Spleen (tissue), 11 donors: ENCODE measurements at regions not wholly inside any gene's neighbourhood (a gene's known extent, or its start where the extent isn't known, plus 50 kb on each side); places are given as distances from the start of the nearest gene placed in this dataset.

Experiments
- DNase-seq: peaks from one replicate; pipeline ENCODE4 v3.0.0-alpha.2; 2020
- H3K27ac ChIP-seq, 8 donors: fragments of 200-600 bp; sonication (generic) in 7 of 8; 1 replicate in 4 of 8; 2 replicates in 4 of 8; pipeline versions ENCODE4 v1.5.0 to v1.8.0; 2016 to 2021; ENCODE audit warnings: inconsistent platforms in 4 of 8, mild to moderate bottlenecking in 4 of 8, moderate library complexity in 1 of 8
- H3K27me3 ChIP-seq, 7 donors: fragments of 200-600 bp; sonication (generic) in 6 of 7; replicated peaks in 1 of 7; 1 replicate in 4 of 7; 2 replicates in 3 of 7; pipeline versions ENCODE4 v1.5.0 to v1.8.0; 2016 to 2021; ENCODE audit warnings: inconsistent platforms in 3 of 7, mild to moderate bottlenecking in 1 of 7
- H3K36me3 ChIP-seq, 6 donors: fragments of 200-600 bp; sonication (generic) in 5 of 6; 1 replicate in 4 of 6; 2 replicates in 2 of 6; pipeline versions ENCODE4 v1.5.0 to v1.8.0; 2016 to 2021; ENCODE audit warnings: inconsistent platforms in 2 of 6
- H3K4me1 ChIP-seq, 6 donors: fragments of 200-600 bp; sonication (generic) in 5 of 6; 1 replicate in 3 of 6; 2 replicates in 3 of 6; pipeline versions ENCODE4 v1.5.0 to v1.8.0; 2016 to 2021; ENCODE audit warnings: inconsistent platforms in 3 of 6
- H3K4me3 ChIP-seq, 8 donors: fragments of 200-600 bp; sonication (generic) in 7 of 8; 1 replicate in 4 of 8; 2 replicates in 4 of 8; pipeline versions ENCODE4 v1.5.0 to v1.8.0; 2016 to 2021; ENCODE audit warnings: inconsistent platforms in 4 of 8, mild to moderate bottlenecking in 4 of 8, moderate library complexity in 2 of 8
- H3K9me3 ChIP-seq, 8 donors: fragments of 200-600 bp; sonication (generic) in 7 of 8; 1 replicate in 4 of 8; 2 replicates in 4 of 8; pipeline versions ENCODE4 v1.5.0 to v1.8.0; 2016 to 2021; ENCODE audit warnings: inconsistent platforms in 4 of 8
- CTCF ChIP-seq, 11 experiments: fragments of 200-600 bp in 7 of 11; fragments of 450-650 bp in 4 of 11; sonication (generic) in 4 of 11; IDR thresholded peaks in 8 of 11; conservative IDR thresholded peaks in 3 of 11; 1 replicate in 7 of 11; 2 replicates in 4 of 11; pipeline versions ENCODE4 v1.4.0 to v1.8.0; 2016 to 2021; ENCODE audit warnings: antibody characterized with exemption in 11 of 11, inconsistent platforms in 4 of 11, mild to moderate bottlenecking in 1 of 11
- POLR2A ChIP-seq, 3 donors: fragments of 450-650 bp; IDR thresholded peaks; one replicate each; pipeline ENCODE4 v1.5.1; 2017; ENCODE audit warnings: antibody characterized with exemption in 3 of 3, mild to moderate bottlenecking in 1 of 3
- POLR2AphosphoS5 ChIP-seq, 3 donors: sonication (generic); formaldehyde crosslinking; IDR thresholded peaks; one replicate each; pipeline ENCODE4 v1.5.1; 2017; ENCODE audit warnings: antibody characterized with exemption in 3 of 3
- WGBS, 5 donors: extraction: QIAGEN DNeasy Blood & Tissue Kit in 3 of 5; methylation state at CpG; one replicate each; pipeline versions ENCODE4 v1.1.5 to v1.1.7; 2013 to 2018; 5-methylcytosine and 5-hydroxymethylcytosine counted together
- intact Hi-C: fragments of 100-400 bp; cut with DNase I; formaldehyde crosslinking; loops from one replicate; pipeline ENCODE4 v1.15.0; 2023; ENCODE audit warnings: low total_unique reads
- donor health status: healthy with polysubstance abuse.
- donor health status: DM: no; HTN: no; CAD: no; lungs with moderate emphysema.
- donor health status: DM: no; HTN: no; CAD: no.
- donor health status: Bipolar disorder and iron deficiency.
- donor health status: healthy.
- donor health status: DM: no; HTN: no; CAD: no.
- donor health status: DM: yes; HTN: yes; CAD: no.

DNA sequence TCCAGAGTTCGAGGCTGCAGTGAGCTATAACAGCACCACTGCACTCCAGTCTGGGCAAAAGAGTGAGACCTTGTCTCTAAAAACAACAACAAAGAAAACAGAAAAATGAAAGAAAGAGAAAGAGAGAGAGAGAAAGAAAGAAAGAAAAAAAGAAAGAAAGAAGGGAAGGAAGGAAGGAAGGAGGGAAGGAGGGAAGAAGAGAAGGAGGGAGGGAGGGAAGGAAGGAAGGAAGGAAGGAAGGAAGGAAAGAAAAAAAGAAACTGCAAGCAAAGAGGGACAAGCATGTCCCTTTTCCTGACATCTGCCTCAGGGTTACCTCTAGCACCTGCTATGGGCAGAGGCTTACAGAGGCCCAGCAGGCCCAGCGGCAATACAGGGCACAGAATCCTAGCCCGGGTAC, 475.0 kb downstream of the MIAT start:
- Histone ChIP-seq H3K27ac (peak overlapping the region in 3 of 8 donors; percentile 17 to 53 (median 44)), H3K27me3 (peaks cover 0 to 38% (median 0%) of the 10 kb centered on the region in 7 donors), H3K36me3 (no peaks in the 10 kb centered on the region), H3K4me1 (peaks cover 0 to 38% (median 4%) of the 10 kb centered on the region in 6 donors), H3K9me3 (peaks cover 0 to 16% (median 7%) of the 10 kb centered on the region in 8 donors), H3K4me3 (no peak overlapping the region)
- TF ChIP-seq POLR2A (IDR thresholded peaks at IDR 0.05): no peak
- TF ChIP-seq POLR2AphosphoS5 (IDR thresholded peaks at IDR 0.05): no peak
- no peak for TF ChIP-seq CTCF (IDR thresholded peaks at IDR 0.05 in 8 of 11, conservative IDR thresholded peaks at IDR 0.05 in 3 of 11)
- intact Hi-C loops: no loop called here
- 77 to 85% (median 81%) methylated on average over 3 of the region's 3 CpGs for WGBS, 5 donors
- no peak for DNase-seq

- no peaks in the 10 kb centered on the region for H3K36me3 ChIP-seq
- H3K4me3 ChIP-seq: no peak overlapping the region
- TF ChIP-seq POLR2A (IDR thresholded peaks at IDR 0.05) (no peak), CTCF (IDR thresholded peaks at IDR 0.05 in 8 of 11, conservative IDR thresholded peaks at IDR 0.05 in 3 of 11) (no peak), POLR2AphosphoS5 (IDR thresholded peaks at IDR 0.05) (no peak)
- intact Hi-C loops: no loop called here
- DNase-seq: no peak
- peak overlapping the region in 3 of 8 donors; percentile 17 to 53 (median 44) for H3K27ac ChIP-seq
- H3K27me3 ChIP-seq: peaks cover 0 to 38% (median 0%) of the 10 kb centered on the region in 7 donors
- peaks cover 0 to 18% (median 7%) of the 10 kb centered on the region in 8 donors for H3K9me3 ChIP-seq
- WGBS, 5 donors: 15 to 46% (median 20%) methylated on average over 9 to 10 of the region's 10 CpGs
- peaks cover 0 to 38% (median 4%) of the 10 kb centered on the region in 6 donors for H3K4me1 ChIP-seq
Observed at GRCh38 chr22:27133019-27133431, 475.6 kb downstream of the MIAT start.

GRCh38 chr22:27133681-27134314, 476.4 kb downstream of the MIAT start:
- Histone ChIP-seq H3K4me1 (peaks cover 0 to 32% (median 4%) of the 10 kb centered on the region in 6 donors), H3K4me3 (no peak overlapping the region), H3K9me3 (peaks cover 0 to 18% (median 7%) of the 10 kb centered on the region in 8 donors), H3K27me3 (peaks cover 0 to 41% (median 0%) of the 10 kb centered on the region in 7 donors), H3K36me3 (no peaks in the 10 kb centered on the region), H3K27ac (peak overlapping the region in 2 of 8 donors; percentile 44 to 53)
- DNase-seq: no peak
- WGBS, 5 donors: 62 to 86% (median 71%) methylated on average over 11 of the region's 11 CpGs
- TF ChIP-seq POLR2AphosphoS5 (IDR thresholded peaks at IDR 0.05) (no peak), CTCF (IDR thresholded peaks at IDR 0.05 in 8 of 11, conservative IDR thresholded peaks at IDR 0.05 in 3 of 11) (no peak), POLR2A (IDR thresholded peaks at IDR 0.05) (no peak)
- intact Hi-C loops: no loop called here

DNA sequence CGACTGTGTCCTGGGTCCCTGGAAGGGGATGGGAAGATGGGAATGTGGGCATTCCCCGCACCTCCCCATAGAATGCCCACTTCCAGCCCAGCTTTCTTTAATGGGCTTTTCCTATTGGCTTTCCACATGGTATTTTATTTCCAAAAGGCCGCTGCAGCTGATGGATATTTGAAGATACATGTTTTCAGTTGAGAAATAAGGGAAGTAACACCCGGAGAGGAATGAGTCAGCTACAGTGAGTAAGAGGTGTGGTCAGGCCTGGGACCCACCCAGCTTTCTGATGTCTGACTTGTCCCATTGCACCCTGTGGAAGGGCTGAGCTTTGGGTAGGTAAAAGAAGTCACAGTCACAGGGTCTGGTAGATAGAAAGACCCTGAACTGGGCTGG, 476.9 kb downstream of the MIAT start:
- H3K4me1 ChIP-seq: peaks cover 0 to 29% (median 4%) of the 10 kb centered on the region in 6 donors
- no peaks in the 10 kb centered on the region for H3K36me3 ChIP-seq
- WGBS, 5 donors: 27 to 43% (median 42%) methylated on average over 4 of the region's 4 CpGs
- TF ChIP-seq CTCF (IDR thresholded peaks at IDR 0.05 in 8 of 11, conservative IDR thresholded peaks at IDR 0.05 in 3 of 11) (no peak), POLR2AphosphoS5 (IDR thresholded peaks at IDR 0.05) (no peak), POLR2A (IDR thresholded peaks at IDR 0.05) (no peak)
- H3K27me3 ChIP-seq: peaks cover 0 to 41% (median 0%) of the 10 kb centered on the region in 7 donors
- no peak overlapping the region for H3K4me3 ChIP-seq
- peaks cover 0 to 18% (median 7%) of the 10 kb centered on the region in 8 donors for H3K9me3 ChIP-seq
- peak overlapping the region in 2 of 8 donors; percentile 44 to 53 for H3K27ac ChIP-seq
- no peak for DNase-seq
- intact Hi-C loops: no loop called here
